H1 (cell line): ENCODE measurements at regions not wholly inside any gene's neighbourhood (a gene's known extent, or its start where the extent isn't known, plus 50 kb on each side); places are given as distances from the start of the nearest gene placed in this dataset.

Source experiments
- CTCF ChIA-PET: fragments of 300-600 bp; sonication (Branson Sonifier 250); formaldehyde crosslinking; loops from one replicate; lab custom pipeline; 2021; ENCODE audit not compliant: partially characterized antibody; lab: Charles Lee
- POLR2A ChIA-PET: fragments of 300-600 bp; sonication (Branson Sonifier 250); formaldehyde crosslinking; loops from one replicate; lab custom pipeline; 2021; ENCODE audit warnings: inconsistent platforms; ENCODE audit not compliant: partially characterized antibody; lab: Charles Lee
- DNase-seq, 2 experiments: peaks; one replicate each; pipeline versions ENCODE4 v3.0.0 to v3.0.0-alpha.2; 2010 to 2022; ENCODE audit warnings: low spot score in 2 of 2, low read depth in 1 of 2, mixed read lengths in 1 of 2
- FAIRE-seq: peaks from 2 replicates; lab custom pipeline; 2011; peaks lifted over from hg19 to GRCh38; lab: Jason Lieb, UNC
- H2AFZ ChIP-seq: 2 replicates; pipeline ENCODE4 v1.8.1; 2012; ENCODE audit warnings: low read length, inconsistent platforms
- H2AK5ac ChIP-seq: 2 replicates; pipeline ENCODE4 v1.6.1; 2013; ENCODE audit warnings: low read depth, low read length
- H2BK120ac ChIP-seq: replicated peaks from 2 replicates; pipeline ENCODE3; 2013; ENCODE audit warnings: low read depth, low read length, inconsistent platforms
- H2BK12ac ChIP-seq: 2 replicates; pipeline ENCODE4 v1.6.1; 2013; ENCODE audit warnings: low read depth, low read length
- H2BK15ac ChIP-seq: 2 replicates; pipeline ENCODE4 v1.6.1; 2013; ENCODE audit warnings: low read length
- H2BK20ac ChIP-seq: 2 replicates; pipeline ENCODE4 v1.6.1; 2013; ENCODE audit warnings: low read length
- H2BK5ac ChIP-seq: 2 replicates; pipeline ENCODE4 v1.6.1; 2013; ENCODE audit warnings: low read depth, low read length
- H3K14ac ChIP-seq: 2 replicates; pipeline ENCODE4 v1.6.1; 2013; ENCODE audit warnings: inconsistent platforms; ENCODE audit not compliant: insufficient read length
- H3K18ac ChIP-seq: 2 replicates; pipeline ENCODE4 v1.6.1; 2013; ENCODE audit warnings: low read length; ENCODE audit errors: extremely low read depth
- H3K23ac ChIP-seq: 2 replicates; pipeline ENCODE4 v1.6.1; 2013; ENCODE audit warnings: inconsistent platforms; ENCODE audit not compliant: insufficient read length
- H3K23me2 ChIP-seq: 2 replicates; pipeline ENCODE4 v1.6.1; 2013; ENCODE audit warnings: low read depth, low read length
- H3K27ac ChIP-seq: 2 replicates; pipeline ENCODE4 v1.6.1; 2011; ENCODE audit warnings: low read depth, low read length, inconsistent platforms
- H3K27me3 ChIP-seq, 4 experiments: replicated peaks in 1 of 4; 1 replicate in 1 of 4; 2 replicates in 3 of 4; pipeline versions ENCODE4 v1.6.1 to v1.8.1; 2011 to 2013; ENCODE audit warnings: low read length in 3 of 4, mild to moderate bottlenecking in 3 of 4, inconsistent platforms in 2 of 4, mixed read lengths in 2 of 4, moderate library complexity in 1 of 4; ENCODE audit not compliant: control insufficient read depth in 3 of 4, insufficient read depth in 3 of 4; ENCODE audit errors: extremely low read depth in 1 of 4
- H3K36me3 ChIP-seq, 4 experiments: 2 replicates each; pipeline versions ENCODE4 v1.6.1 to v1.8.1; 2011 to 2013; ENCODE audit warnings: mild to moderate bottlenecking in 4 of 4, low read length in 3 of 4, moderate library complexity in 2 of 4, control low read depth in 1 of 4, inconsistent platforms in 1 of 4; ENCODE audit not compliant: insufficient read depth in 4 of 4, control insufficient read depth in 2 of 4
- H3K4ac ChIP-seq: replicated peaks from 2 replicates; pipeline ENCODE3; 2013; ENCODE audit warnings: low read length, low read depth, mixed read lengths, inconsistent platforms; ENCODE audit not compliant: insufficient read length
- H3K4me1 ChIP-seq, 4 experiments: replicated peaks in 1 of 4; 1 replicate in 1 of 4; 2 replicates in 3 of 4; pipeline versions ENCODE4 v1.6.1 to v1.8.1; 2011 to 2013; ENCODE audit warnings: low read length in 3 of 4, inconsistent platforms in 2 of 4, mixed read lengths in 1 of 4; ENCODE audit not compliant: insufficient read depth in 4 of 4, control insufficient read depth in 3 of 4
- H3K4me2 ChIP-seq, 2 experiments: 2 replicates each; pipeline versions ENCODE4 v1.6.1 to v1.8.1; 2011 to 2013; ENCODE audit warnings: low read depth in 2 of 2, low read length in 2 of 2, control low read depth in 1 of 2, inconsistent platforms in 1 of 2, mild to moderate bottlenecking in 1 of 2; ENCODE audit not compliant: insufficient read depth in 1 of 2
- H3K4me3 ChIP-seq, 4 experiments: fragments of 200-600, 300-600 bp in 1 of 4; sonication (generic), shearing (Covaris generic), sonication (Bioruptor Twin) in 1 of 4; 2 replicates each; pipeline versions ENCODE4 v1.5.1 to v1.8.1; 2011 to 2016; ENCODE audit warnings: low read length in 4 of 4, low read depth in 3 of 4, control low read depth in 2 of 4, inconsistent platforms in 2 of 4, mild to moderate bottlenecking in 2 of 4, mixed read lengths in 1 of 4, moderate library complexity in 1 of 4; ENCODE audit not compliant: insufficient read depth in 2 of 4; ENCODE audit errors: extremely low read depth in 1 of 4
- H3K56ac ChIP-seq: replicated peaks from 2 replicates; pipeline ENCODE3; 2013; ENCODE audit warnings: low read depth, mild to moderate bottlenecking, mixed read lengths, low read length, inconsistent platforms; ENCODE audit not compliant: insufficient read length
- H3K79me1 ChIP-seq: 2 replicates; pipeline ENCODE4 v1.6.1; 2013; ENCODE audit warnings: low read depth, low read length, control low read depth
- H3K79me2 ChIP-seq, 2 experiments: 2 replicates each; pipeline versions ENCODE4 v1.6.1 to v1.8.1; 2012 to 2013; ENCODE audit warnings: low read length in 2 of 2, mild to moderate bottlenecking in 2 of 2, inconsistent platforms in 1 of 2; ENCODE audit not compliant: insufficient read depth in 2 of 2, control insufficient read depth in 1 of 2
- H3K9ac ChIP-seq, 4 experiments: replicated peaks in 1 of 4; 1 replicate in 1 of 4; 2 replicates in 3 of 4; pipeline versions ENCODE4 v1.6.1 to v1.8.1; 2011 to 2013; ENCODE audit warnings: low read depth in 3 of 4, low read length in 3 of 4, control low read depth in 2 of 4, mild to moderate bottlenecking in 2 of 4, moderate library complexity in 2 of 4, inconsistent platforms in 1 of 4; ENCODE audit errors: extremely low read depth in 1 of 4
- H3K9me3 ChIP-seq, 2 experiments: 2 replicates each; pipeline versions ENCODE4 v1.6.1 to v1.8.1; 2012 to 2013; ENCODE audit warnings: mild to moderate bottlenecking in 2 of 2, moderate library complexity in 2 of 2, control low read depth in 1 of 2, inconsistent platforms in 1 of 2, low read depth in 1 of 2, low read length in 1 of 2, mixed read lengths in 1 of 2; ENCODE audit not compliant: insufficient read depth in 2 of 2
- H4K20me1 ChIP-seq, 2 experiments: replicated peaks in 1 of 2; 2 replicates each; pipeline versions ENCODE3 to v1.8.1; 2011 to 2013; ENCODE audit warnings: inconsistent platforms in 2 of 2, low read length in 2 of 2, mild to moderate bottlenecking in 1 of 2; ENCODE audit not compliant: insufficient read depth in 2 of 2, control insufficient read depth in 1 of 2
- H4K5ac ChIP-seq: 2 replicates; pipeline ENCODE4 v1.6.1; 2013; ENCODE audit warnings: low read length, low read depth, mixed read lengths, inconsistent platforms; ENCODE audit not compliant: insufficient read length
- H4K8ac ChIP-seq: 2 replicates; pipeline ENCODE4 v1.8.0; 2013; ENCODE audit warnings: mild to moderate bottlenecking, moderate library complexity, low read length, inconsistent platforms; ENCODE audit not compliant: insufficient read depth; ENCODE audit errors: extremely low read depth
- H4K91ac ChIP-seq: replicated peaks from 2 replicates; pipeline ENCODE3; 2013; ENCODE audit warnings: low read length, mixed read lengths, inconsistent platforms; ENCODE audit not compliant: insufficient read length
- BACH1 ChIP-seq: IDR thresholded peaks from 2 replicates; pipeline ENCODE4 v1.6.1; 2012; ENCODE audit warnings: low read length, improper control_type of control experiment
- BRCA1 ChIP-seq: IDR thresholded peaks from 2 replicates; pipeline ENCODE4 v1.6.1; 2012; ENCODE audit warnings: low read depth, low read length, improper control_type of control experiment
- CHD2 ChIP-seq: IDR thresholded peaks from 2 replicates; pipeline ENCODE4 v1.6.1; 2012; ENCODE audit warnings: low read length, improper control_type of control experiment
- CREB1 ChIP-seq: IDR thresholded peaks from 2 replicates; pipeline ENCODE4 v1.6.1; 2012; ENCODE audit warnings: inconsistent platforms
- CTBP2 ChIP-seq: IDR thresholded peaks from 2 replicates; pipeline ENCODE4 v1.7.0; 2011; ENCODE audit warnings: borderline replicate concordance, mild to moderate bottlenecking, moderate library complexity, mixed read lengths, low read length; ENCODE audit not compliant: insufficient read depth, insufficient read length
- NANOG ChIP-seq: IDR thresholded peaks from 2 replicates; pipeline ENCODE4 v1.6.1; 2011; ENCODE audit warnings: low read length, low read depth, mild to moderate bottlenecking, inconsistent platforms; ENCODE audit not compliant: insufficient read depth, poor library complexity, severe bottlenecking
- RXRA ChIP-seq: IDR thresholded peaks from 2 replicates; pipeline ENCODE4 v1.6.1; 2011; ENCODE audit warnings: low read depth, mild to moderate bottlenecking, low read length, moderate library complexity; ENCODE audit not compliant: insufficient read depth
- SAP30 ChIP-seq: fragments of 300-600 bp; sonication (generic); IDR thresholded peaks from 2 replicates; pipeline ENCODE4 v1.7.1; 2012; ENCODE audit warnings: low read length, moderate library complexity, mild to moderate bottlenecking, inconsistent platforms; ENCODE audit not compliant: insufficient read depth, insufficient replicate concordance
- SIN3A ChIP-seq, 2 experiments: IDR thresholded peaks in 1 of 2; conservative IDR thresholded peaks in 1 of 2; 2 replicates each; pipeline ENCODE4 v1.6.1; 2011 to 2012; ENCODE audit warnings: low read length in 2 of 2, improper control_type of control experiment in 1 of 2, low read depth in 1 of 2, mild to moderate bottlenecking in 1 of 2
- SRF ChIP-seq: IDR thresholded peaks from 2 replicates; pipeline ENCODE4 v1.6.1; 2011; ENCODE audit warnings: mild to moderate bottlenecking, low read depth, low read length, moderate library complexity
- WGBS, 2 experiments: shearing (Covaris generic) in 1 of 2; methylation state at CpG; one replicate each; pipeline versions ENCODE4 v1.1.6 to v1.1.7; 2013 to 2015; ENCODE audit warnings: low lambda C conversion rate in 2 of 2, mixed read lengths in 2 of 2, inconsistent platforms in 1 of 2, low coverage in 1 of 2, missing lambda C conversion rate in 1 of 2; ENCODE audit not compliant: insufficient replicate concordance in 2 of 2, insufficient coverage in 1 of 2, insufficient read length in 1 of 2; ENCODE audit errors: extremely low coverage in 1 of 2, missing lambda C conversion rate in 1 of 2; 5-methylcytosine and 5-hydroxymethylcytosine counted together
- TF ChIP-seq, protein P1 (sequence below): IDR thresholded peaks from 2 replicates; pipeline ENCODE4 v1.6.1; 2012; ENCODE audit warnings: inconsistent platforms
- TF ChIP-seq, protein P2 (sequence below): IDR thresholded peaks from 2 replicates; pipeline ENCODE4 v1.6.1; 2011; ENCODE audit warnings: low read depth, mild to moderate bottlenecking, low read length; ENCODE audit not compliant: insufficient read depth

DNA sequence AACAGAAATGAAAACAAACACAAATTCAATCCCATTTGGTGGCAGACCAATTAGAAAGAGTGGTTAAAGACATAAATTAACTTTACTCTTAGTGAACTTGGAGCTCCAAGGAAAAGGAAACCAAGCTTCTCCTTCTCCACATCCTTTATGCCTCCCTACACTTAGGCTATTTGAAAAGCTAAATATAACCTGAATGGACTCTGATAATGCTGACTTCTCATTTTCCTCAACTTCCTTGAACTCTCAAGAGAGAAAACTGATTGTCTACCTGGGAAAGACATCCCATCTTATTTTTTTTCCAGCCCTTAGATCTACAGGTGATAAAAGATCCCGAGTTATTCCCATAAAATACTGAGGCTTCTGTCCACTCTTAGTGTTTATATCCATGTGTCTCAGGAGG is 178.4 kb upstream of the SPAG17 start:
- no peak overlapping the region for H2BK12ac ChIP-seq
- 87% methylated on average over 1 of the region's 1 CpG; no CpG with 5 or more reads in 1 of the 2 experiments for WGBS, 2 experiments
- H3K4me2 ChIP-seq = no peak overlapping the region
- H3K27me3 ChIP-seq = no peaks in the 10 kb centered on the region
- H3K4ac ChIP-seq = no peak overlapping the region
- CTCF ChIA-PET = interaction anchor here (1.0 kb wide), 1 partner anchor 14 kb away, joined by 3 read pairs; no protein-coding TSS in a partner anchor
- TF ChIP-seq SIN3A (conservative IDR thresholded peaks at IDR 0.05 in 1 of 2, IDR thresholded peaks at IDR 0.05 in 1 of 2; ENCODE audit: low read depth in 1 of 2, low read length in 2 of 2) (no peak), BRCA1 (no peak), CTBP2 (no peak), CHD2 (no peak), BACH1 (no peak), SAP30 (no peak), RXRA (no peak), SRF (no peak), CREB1 (no peak), NANOG (no peak)
- TF ChIP-seq, protein P1, sequence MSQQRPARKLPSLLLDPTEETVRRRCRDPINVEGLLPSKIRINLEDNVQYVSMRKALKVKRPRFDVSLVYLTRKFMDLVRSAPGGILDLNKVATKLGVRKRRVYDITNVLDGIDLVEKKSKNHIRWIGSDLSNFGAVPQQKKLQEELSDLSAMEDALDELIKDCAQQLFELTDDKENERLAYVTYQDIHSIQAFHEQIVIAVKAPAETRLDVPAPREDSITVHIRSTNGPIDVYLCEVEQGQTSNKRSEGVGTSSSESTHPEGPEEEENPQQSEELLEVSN = no peak
- TF ChIP-seq, protein P2, sequence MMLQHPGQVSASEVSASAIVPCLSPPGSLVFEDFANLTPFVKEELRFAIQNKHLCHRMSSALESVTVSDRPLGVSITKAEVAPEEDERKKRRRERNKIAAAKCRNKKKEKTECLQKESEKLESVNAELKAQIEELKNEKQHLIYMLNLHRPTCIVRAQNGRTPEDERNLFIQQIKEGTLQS = no peak
- no peaks in the 10 kb centered on the region for H3K79me1 ChIP-seq
- H3K9me3 ChIP-seq = peaks cover 12 to 14% of the 10 kb centered on the region in 2 experiments; a peak in 2 of 4 replicates
- no peak for DNase-seq
- H3K79me2 ChIP-seq = no peaks in the 10 kb centered on the region
- no peak overlapping the region for H2BK120ac ChIP-seq
- no peak overlapping the region for H3K9ac ChIP-seq
- H3K56ac ChIP-seq = no peak overlapping the region
- no peaks in the 10 kb centered on the region for H3K36me3 ChIP-seq
- no peak overlapping the region for H2BK15ac ChIP-seq
- H3K4me1 ChIP-seq = peaks cover 0 to 5% (median 1%) of the 10 kb centered on the region in 4 experiments; a peak in 2 of 7 replicates
- H2AK5ac ChIP-seq = no peak overlapping the region
- FAIRE-seq = no peak
- no peak overlapping the region for H2BK5ac ChIP-seq
- H4K8ac ChIP-seq = no peak overlapping the region
- no peak overlapping the region for H3K18ac ChIP-seq
- no peak overlapping the region for H3K23ac ChIP-seq
- no peak overlapping the region for H4K91ac ChIP-seq
- no peaks in the 10 kb centered on the region for H4K20me1 ChIP-seq
- POLR2A ChIA-PET = no interaction called here
- no peak overlapping the region for H2AFZ ChIP-seq
- no peak overlapping the region for H3K27ac ChIP-seq
- no peak overlapping the region for H3K14ac ChIP-seq
- H3K23me2 ChIP-seq = no peaks in the 10 kb centered on the region
- H4K5ac ChIP-seq = no peak overlapping the region
- H3K4me3 ChIP-seq = no peak overlapping the region
- no peak overlapping the region for H2BK20ac ChIP-seq
